Brain microvascular endothelial cell (primary cell): ENCODE measurements at regions not wholly inside any gene's neighbourhood (a gene's known extent, or its start where the extent isn't known, plus 50 kb on each side); places are given as distances from the start of the nearest gene placed in this dataset.

Experiments
- DNase-seq: peaks from one replicate; pipeline ENCODE4 v3.0.0-alpha.2; 2020
- H3K27ac ChIP-seq: fragments of 250-450 bp; sonication (Bioruptor Pico); 2 replicates; pipeline ENCODE4 v1.5.1; 2020; ENCODE audit warnings: mild to moderate bottlenecking, moderate library complexity
- H3K27me3 ChIP-seq: fragments of 250-450 bp; sonication (Bioruptor Pico); replicated peaks from 2 replicates; pipeline ENCODE4 v1.5.1; 2020; ENCODE audit warnings: mild to moderate bottlenecking
- H3K36me3 ChIP-seq: fragments of 250-450 bp; sonication (Bioruptor Pico); replicated peaks from 2 replicates; pipeline ENCODE4 v1.5.1; 2020; ENCODE audit warnings: mild to moderate bottlenecking
- H3K4me3 ChIP-seq: 2 replicates; pipeline ENCODE4 v1.5.1; 2011; ENCODE audit warnings: low read depth, mild to moderate bottlenecking, control low read depth, low read length, moderate library complexity
- in situ Hi-C: cut with HindIII; loops from 2 replicates; pipeline ENCODE4 v1.10.0; 2017; ENCODE audit warnings: low sequenced_read_pairs, low pct_ligation_motif_present
- TF ChIP-seq, protein P1 (sequence below): IDR thresholded peaks from 2 replicates; pipeline ENCODE4 v1.5.1; 2011; ENCODE audit warnings: low read depth, mild to moderate bottlenecking, moderate library complexity, low read length, control low read depth, inconsistent platforms; ENCODE audit errors: missing control alignments

DNA sequence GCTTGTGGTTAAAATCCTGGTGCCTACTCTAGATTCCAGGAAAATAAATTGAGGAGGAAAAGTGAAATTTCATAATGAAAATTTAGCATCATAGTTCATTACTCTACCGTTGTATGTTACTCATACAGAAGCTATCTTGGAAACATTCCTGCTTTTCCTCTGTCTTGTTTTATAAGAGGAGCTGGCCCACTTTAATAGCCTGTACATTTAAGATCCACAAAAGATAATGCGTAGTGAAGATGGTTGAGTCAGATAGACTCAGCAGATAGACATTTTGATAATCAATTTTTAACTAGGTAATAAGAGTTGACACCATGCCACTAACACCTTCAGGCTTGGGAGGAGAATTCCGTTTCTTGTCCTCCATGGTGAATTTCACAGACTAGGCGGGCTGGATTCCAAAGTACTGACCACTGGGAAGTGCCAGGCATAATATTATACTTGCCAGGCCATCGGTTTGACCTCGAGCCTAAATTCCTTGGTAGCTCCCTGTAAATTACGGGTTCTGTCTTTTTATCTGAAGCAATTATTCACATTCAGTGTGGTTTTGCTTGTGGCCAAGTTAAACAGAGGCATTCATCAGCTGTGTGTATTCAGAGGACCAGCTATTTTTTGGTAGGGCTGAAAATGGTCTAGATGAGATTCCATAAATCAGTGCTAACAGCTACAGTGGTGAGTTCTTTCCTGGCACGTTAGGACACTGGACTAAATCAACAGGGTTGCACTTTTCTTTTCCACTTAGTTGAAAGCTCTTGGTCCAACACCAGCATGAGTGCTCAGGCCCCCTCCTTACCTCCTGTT is 111.9 kb upstream of the KAZN start:
- Histone ChIP-seq H3K27ac (no peak overlapping the region), H3K27me3 (no peaks in the 10 kb centered on the region), H3K4me3 (no peak overlapping the region), H3K36me3 (no peaks in the 10 kb centered on the region)
- peak; percentile 6 for DNase-seq
- in situ Hi-C loops: no loop called here
- TF ChIP-seq, protein P1, sequence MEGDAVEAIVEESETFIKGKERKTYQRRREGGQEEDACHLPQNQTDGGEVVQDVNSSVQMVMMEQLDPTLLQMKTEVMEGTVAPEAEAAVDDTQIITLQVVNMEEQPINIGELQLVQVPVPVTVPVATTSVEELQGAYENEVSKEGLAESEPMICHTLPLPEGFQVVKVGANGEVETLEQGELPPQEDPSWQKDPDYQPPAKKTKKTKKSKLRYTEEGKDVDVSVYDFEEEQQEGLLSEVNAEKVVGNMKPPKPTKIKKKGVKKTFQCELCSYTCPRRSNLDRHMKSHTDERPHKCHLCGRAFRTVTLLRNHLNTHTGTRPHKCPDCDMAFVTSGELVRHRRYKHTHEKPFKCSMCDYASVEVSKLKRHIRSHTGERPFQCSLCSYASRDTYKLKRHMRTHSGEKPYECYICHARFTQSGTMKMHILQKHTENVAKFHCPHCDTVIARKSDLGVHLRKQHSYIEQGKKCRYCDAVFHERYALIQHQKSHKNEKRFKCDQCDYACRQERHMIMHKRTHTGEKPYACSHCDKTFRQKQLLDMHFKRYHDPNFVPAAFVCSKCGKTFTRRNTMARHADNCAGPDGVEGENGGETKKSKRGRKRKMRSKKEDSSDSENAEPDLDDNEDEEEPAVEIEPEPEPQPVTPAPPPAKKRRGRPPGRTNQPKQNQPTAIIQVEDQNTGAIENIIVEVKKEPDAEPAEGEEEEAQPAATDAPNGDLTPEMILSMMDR: no peak

DNA sequence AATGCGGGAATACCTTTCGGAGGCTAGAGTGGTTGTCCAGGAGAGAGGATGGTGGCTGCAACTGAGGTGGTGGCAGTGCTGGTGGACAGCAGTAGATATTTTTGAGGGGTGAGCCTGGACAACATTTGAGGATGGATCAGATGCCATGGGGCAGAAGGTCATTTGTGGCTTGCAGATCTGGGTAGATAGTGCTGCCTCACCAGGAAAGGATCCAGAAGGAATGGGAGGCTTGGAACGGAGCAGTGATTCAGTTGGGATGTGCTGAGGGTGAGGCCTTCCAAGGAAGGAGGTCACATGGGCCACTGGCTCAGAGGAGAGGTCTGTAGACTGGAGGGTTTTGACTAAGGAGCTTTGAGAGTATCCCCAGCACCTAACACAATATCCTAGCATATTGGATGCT is 110.8 kb upstream of the KAZN start:
- in situ Hi-C loops: no loop called here
- TF ChIP-seq, protein P1: no peak
- DNase-seq: no peak
- H3K36me3 ChIP-seq: no peaks in the 10 kb centered on the region
- H3K4me3 ChIP-seq: no peak overlapping the region
- H3K27ac ChIP-seq: no peak overlapping the region
- no peaks in the 10 kb centered on the region for H3K27me3 ChIP-seq

DNA sequence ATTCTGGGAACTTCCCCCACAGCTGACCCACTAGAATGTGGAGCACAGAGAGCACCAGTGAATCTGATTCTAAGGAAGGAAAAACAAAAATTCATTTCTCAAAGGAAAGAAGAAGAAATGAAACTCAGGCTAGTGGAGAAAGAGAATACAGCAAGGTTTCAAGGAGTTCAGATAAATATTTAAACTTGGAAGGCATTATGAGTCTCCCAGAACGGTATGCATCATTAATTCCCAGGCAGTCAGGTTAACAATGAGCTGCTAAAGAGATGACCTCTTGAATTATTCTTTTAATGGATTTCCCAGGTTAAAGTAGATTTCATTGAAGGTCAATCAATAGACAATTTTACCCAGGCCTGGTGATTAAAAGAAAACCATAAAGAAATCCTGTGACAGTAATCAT is 103.6 kb upstream of the KAZN start:
- Histone ChIP-seq H3K27me3 (no peaks in the 10 kb centered on the region), H3K4me3 (no peak overlapping the region), H3K27ac (no peak overlapping the region), H3K36me3 (no peaks in the 10 kb centered on the region)
- no peak for DNase-seq
- TF ChIP-seq, protein P1: no peak
- in situ Hi-C loops: no loop called here

DNA sequence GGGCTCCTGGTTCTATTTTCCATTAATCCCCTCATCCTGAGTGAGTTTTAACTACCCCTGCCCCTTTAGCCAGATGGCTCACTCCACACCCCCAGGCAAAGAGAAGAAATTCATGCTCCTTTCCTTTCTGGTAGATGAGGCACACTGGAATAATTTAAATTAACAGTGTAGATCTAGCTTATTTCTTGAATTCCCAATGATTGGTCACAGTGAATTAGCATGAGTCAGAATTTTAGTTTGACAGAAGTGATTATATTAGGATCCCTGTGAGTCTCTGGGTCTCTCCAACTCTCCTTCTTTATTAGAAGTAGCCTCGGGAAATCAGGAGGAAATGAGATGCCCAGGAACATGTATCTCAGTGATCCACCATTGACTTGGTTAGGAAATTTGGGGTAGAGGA is 103.1 kb upstream of the KAZN start:
- TF ChIP-seq, protein P1: no peak
- Histone ChIP-seq H3K27me3 (no peaks in the 10 kb centered on the region), H3K27ac (no peak overlapping the region), H3K36me3 (no peaks in the 10 kb centered on the region), H3K4me3 (no peak overlapping the region)
- DNase-seq: no peak
- in situ Hi-C loops: no loop called here

DNA sequence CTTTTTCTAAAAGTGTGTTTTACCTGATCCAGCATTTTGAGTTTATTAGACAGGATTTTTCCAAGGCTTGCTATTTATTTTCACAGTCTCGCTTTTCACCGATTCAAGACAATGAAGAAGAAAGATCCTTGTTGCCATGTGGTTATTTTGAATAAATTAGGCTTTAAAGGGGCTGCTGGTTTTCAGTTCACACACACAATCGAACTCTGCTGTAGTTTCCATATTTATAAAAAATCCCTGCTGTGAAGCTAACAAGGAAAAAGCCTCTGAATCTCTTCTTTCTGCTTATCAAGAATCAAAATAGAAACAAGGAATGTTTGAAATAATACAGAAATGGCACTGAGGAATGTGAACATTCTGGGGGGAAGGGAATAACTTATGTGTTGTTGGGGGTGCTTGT is 102.5 kb upstream of the KAZN start:
- no peak for DNase-seq

More for the DNA sequence above, 102.5 kb upstream of the KAZN start:
- TF ChIP-seq, protein P1: no peak
- Histone ChIP-seq H3K27ac (no peak overlapping the region), H3K36me3 (no peaks in the 10 kb centered on the region), H3K27me3 (no peaks in the 10 kb centered on the region), H3K4me3 (no peak overlapping the region)
- in situ Hi-C loops: no loop called here
